GM12873 (cell line): ENCODE measurements at regions not wholly inside any gene's neighbourhood (a gene's known extent, or its start where the extent isn't known, plus 50 kb on each side); places are given as distances from the start of the nearest gene placed in this dataset.

Experiments
- TF ChIP-seq, protein P1 (sequence below): IDR thresholded peaks from 2 replicates; pipeline ENCODE4 v1.5.1; 2012; ENCODE audit warnings: low read depth, mild to moderate bottlenecking, moderate library complexity, low read length, control low read depth; ENCODE audit not compliant: insufficient read depth; ENCODE audit errors: missing control alignments

DNA sequence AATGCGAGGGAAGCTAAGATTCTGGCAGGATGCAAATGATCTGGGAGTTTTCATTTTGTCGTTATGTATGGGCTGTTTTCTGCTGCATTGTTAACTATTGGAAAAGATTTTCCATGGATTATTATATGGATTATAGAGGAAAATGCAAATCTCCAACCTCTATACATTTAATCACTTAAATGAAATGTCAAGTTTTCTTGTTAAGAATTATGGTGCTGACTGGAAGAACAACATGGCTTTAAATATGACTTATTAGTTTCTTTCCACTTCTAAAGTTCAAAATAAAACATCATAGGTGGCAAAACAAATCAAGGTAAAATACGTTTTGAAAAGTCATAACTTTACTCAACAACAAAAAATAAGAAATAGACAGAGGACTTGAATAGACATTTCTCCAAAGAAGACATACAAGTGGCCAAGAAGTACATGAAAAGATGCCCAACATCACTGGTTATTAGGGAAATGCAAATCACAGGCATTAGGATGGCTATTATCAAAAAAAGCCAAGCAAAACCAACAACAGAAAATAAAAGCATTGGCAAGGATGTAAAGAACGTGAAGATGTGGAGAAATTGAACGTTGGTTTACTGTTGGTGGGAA is 56.2 kb upstream of the CLDN5 start:
- TF ChIP-seq, protein P1, sequence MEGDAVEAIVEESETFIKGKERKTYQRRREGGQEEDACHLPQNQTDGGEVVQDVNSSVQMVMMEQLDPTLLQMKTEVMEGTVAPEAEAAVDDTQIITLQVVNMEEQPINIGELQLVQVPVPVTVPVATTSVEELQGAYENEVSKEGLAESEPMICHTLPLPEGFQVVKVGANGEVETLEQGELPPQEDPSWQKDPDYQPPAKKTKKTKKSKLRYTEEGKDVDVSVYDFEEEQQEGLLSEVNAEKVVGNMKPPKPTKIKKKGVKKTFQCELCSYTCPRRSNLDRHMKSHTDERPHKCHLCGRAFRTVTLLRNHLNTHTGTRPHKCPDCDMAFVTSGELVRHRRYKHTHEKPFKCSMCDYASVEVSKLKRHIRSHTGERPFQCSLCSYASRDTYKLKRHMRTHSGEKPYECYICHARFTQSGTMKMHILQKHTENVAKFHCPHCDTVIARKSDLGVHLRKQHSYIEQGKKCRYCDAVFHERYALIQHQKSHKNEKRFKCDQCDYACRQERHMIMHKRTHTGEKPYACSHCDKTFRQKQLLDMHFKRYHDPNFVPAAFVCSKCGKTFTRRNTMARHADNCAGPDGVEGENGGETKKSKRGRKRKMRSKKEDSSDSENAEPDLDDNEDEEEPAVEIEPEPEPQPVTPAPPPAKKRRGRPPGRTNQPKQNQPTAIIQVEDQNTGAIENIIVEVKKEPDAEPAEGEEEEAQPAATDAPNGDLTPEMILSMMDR, result no peak

DNA sequence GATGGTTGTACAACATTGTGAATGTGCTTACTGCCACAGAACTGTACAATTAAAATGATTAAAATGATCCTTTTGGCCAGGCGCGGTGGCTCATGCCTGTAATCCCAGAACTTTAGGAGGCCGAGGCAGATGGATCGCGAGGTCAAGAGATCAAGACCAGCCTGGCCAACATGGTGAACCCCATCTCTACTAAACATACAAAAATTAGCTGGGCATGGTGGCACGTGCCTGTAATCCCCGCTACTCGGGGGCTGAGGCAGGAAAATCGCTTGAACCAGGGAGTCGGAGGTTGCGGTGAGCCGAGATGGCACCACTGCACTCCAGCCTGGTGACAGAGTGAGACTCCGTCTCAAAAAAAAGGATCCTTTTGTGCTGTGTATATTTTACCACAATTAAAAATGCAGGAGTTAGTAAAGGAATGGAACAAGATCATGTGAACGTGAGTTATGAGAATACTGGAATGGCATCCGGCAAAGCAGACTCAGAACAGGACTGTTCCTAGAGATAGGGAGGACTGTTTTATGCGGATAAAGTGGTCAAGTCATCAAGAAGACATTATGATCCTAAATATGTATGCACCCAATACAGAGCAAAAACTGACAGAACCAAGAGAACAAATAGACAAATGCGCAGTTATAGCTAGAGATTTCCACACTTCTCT is 58.0 kb upstream of the CLDN5 start:
- TF ChIP-seq, protein P1, result no peak

DNA sequence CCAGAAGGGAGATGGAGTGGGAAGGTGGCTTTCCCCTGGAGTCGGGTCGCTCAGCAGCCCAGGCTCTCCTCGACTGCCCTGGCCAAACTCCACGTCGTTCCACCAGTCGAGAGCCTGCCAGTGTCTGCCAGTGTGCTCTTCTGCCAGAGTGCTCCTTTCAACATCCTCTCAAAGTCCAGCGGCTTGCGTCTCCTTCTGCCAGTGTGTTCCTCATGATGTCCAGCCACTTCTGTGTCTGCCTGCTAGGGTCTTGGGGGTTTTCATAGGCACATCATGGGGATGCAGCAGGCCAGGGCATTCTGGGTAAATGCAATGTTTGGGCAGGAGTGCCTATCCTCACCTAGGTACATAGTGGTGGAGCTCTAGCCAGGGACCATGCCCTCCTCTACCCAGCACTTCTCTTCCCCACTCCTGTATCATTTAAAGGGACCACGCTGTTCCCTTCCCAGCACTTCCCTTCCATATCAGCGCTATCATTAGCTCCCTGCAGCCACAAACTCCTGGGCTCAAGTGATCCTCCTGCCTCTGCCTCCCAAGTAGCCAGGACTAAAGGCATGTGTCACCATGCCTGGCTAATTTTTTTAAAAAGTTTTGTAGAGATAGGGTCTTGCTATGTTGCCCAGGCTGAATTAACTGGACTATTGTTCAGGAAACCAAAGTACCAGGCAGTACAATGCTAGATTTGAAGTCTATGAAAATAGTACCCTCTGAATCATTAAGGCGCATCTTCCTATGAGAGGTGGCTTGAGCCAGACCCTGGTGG is 62.9 kb upstream of the CLDN5 start:
- TF ChIP-seq, protein P1, result no peak

DNA sequence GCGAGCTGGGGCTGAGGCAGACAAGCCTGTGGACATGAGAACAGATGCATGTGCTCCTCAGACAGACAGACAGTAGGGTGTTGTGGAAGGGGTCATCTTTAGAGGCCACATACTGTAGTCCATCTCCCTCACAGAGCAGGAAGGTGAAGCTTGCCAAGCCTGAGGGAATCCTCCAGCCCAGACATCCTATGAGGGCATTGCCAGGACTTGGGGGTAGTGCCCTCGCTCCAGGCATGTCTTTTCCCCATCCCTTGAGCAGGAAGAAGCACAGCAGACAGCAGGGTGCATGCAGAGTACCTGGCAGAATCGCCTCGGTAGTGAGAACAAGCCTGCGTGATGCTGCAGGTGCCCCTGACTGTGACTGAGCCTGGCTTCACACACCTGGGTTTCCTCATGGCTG is 66.5 kb upstream of the CLDN5 start:
- TF ChIP-seq, protein P1, result no peak

DNA sequence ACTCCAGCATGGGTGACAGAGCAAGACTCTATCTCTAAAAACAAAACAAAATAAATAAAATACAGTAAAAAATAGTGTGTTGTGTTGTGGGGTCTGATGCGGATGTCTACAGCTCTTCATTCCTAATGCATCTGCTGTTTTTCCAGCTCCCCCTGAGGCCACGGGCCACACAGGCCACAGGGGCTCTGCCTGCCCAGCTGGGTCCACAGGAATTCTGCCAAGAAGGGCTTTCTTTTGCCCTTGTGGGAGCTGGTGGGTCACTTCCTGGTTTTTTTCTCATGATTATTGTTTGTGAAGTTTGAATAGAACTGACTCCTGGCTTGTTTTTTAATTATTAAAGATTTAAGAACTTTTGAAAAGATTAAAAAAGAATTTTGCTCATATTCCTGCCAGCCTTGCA is 67.4 kb upstream of the CLDN5 start:
- TF ChIP-seq, protein P1, result no peak

DNA sequence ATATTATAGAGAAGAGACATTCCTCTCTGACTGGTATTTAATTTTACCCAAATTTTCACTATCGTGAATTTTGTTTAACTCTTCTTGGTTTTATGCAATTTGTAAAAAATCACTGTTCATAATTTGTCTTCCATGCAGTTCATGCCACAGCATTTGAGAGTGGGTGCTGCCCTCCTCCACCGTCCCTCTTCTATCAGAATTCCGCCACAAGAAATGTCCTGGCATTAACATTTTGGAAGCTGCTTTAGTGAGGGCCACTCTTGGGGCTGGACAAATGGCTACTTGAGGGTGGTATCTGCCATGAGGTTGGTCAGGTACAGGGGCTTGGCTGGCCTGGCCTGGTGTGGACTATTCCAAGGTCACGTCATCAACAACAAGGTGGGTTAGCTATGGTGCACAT is 68.3 kb upstream of the CLDN5 start:
- TF ChIP-seq, protein P1, result no peak

DNA sequence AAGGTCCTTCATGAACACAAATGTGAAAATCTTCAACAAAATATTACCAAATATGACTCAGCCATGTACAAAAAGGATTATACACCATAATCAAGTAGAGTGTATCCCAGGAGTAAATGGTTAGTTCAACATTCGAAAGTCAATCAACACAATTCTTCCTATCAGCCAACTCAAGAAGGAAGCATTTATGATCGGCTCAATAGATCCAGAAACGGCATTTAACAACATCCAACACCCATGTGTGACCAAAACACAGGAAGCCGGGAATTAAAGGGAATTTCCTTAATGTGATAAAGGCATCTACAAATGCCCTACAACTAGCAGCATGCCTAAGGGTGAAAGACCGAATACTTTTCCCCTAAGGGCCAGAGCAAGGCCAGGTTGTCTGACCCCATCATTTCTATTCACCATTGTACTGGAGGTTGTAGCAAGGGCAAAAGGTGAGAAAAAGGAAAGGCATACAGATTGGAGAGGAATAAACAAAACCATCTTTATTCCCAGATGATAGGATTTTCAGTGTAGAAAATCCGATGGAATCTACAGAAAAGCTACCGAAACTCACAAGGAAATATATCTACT is 69.9 kb upstream of the CLDN5 start:
- TF ChIP-seq, protein P1, result no peak
